MCF 10A (cell line): ENCODE measurements at regions not wholly inside any gene's neighbourhood (a gene's known extent, or its start where the extent isn't known, plus 50 kb on each side); places are given as distances from the start of the nearest gene placed in this dataset.

Experiments
- BruUV-seq: library from RNA; stranded (reverse); fragments of 400-500 nt; replicated peaks from 2 replicates; lab custom pipeline; 2021; lab: Mats Ljungman, UMichigan
- CTCF ChIA-PET: fragments of 300-600 bp; sonication (Branson Sonifier 250); formaldehyde crosslinking; extraction: SDS; loops from one replicate; lab custom pipeline; 2021; ENCODE audit warnings: antibody characterized with exemption, inconsistent platforms; lab: Yijun Ruan, JAX
- POLR2A ChIA-PET: fragments of 300-600, 350-650 bp; sonication (Branson Sonifier 250); formaldehyde crosslinking; extraction: SDS; loops from one replicate; lab custom pipeline; 2020; ENCODE audit warnings: antibody characterized with exemption, inconsistent platforms; lab: Yijun Ruan, JAX
- DNase-seq: peaks from one replicate; pipeline ENCODE4 v3.0.0-alpha.2; 2018; ENCODE audit not compliant: unreplicated experiment
- H3K27ac Mint-ChIP-seq: one replicate; pipeline ENCODE4 v1.8.0; 2022; ENCODE audit warnings: mild to moderate bottlenecking, low read depth, mixed read lengths; ENCODE audit not compliant: unreplicated experiment
- H3K27me3 Mint-ChIP-seq: one replicate; pipeline ENCODE4 v1.8.0; 2022; ENCODE audit warnings: mixed read lengths; ENCODE audit not compliant: insufficient read depth, unreplicated experiment
- H3K36me3 Mint-ChIP-seq: one replicate; pipeline ENCODE4 v1.8.0; 2022; ENCODE audit warnings: mild to moderate bottlenecking, moderate library complexity, mixed read lengths; ENCODE audit not compliant: insufficient read depth, unreplicated experiment
- H3K4me1 Mint-ChIP-seq: one replicate; pipeline ENCODE4 v1.8.0; 2022; ENCODE audit warnings: mixed read lengths; ENCODE audit not compliant: insufficient read depth, unreplicated experiment
- H3K4me3 Mint-ChIP-seq: one replicate; pipeline ENCODE4 v1.8.0; 2022; ENCODE audit warnings: mild to moderate bottlenecking, moderate library complexity, mixed read lengths; ENCODE audit not compliant: unreplicated experiment
- H3K9me3 Mint-ChIP-seq: one replicate; pipeline ENCODE4 v1.8.0; 2022; ENCODE audit warnings: mixed read lengths; ENCODE audit not compliant: unreplicated experiment
- intact Hi-C: fragments of 100-400 bp; cut with micrococcal nuclease; formaldehyde crosslinking; loops from 2 replicates; pipeline ENCODE4 v1.14.1; 2022
- TF ChIP-seq, protein P1 (sequence below): fragments of 200-600 bp; IDR thresholded peaks from one replicate; pipeline ENCODE4 v1.8.0; 2022; ENCODE audit warnings: antibody characterized with exemption, mild to moderate bottlenecking; ENCODE audit not compliant: unreplicated experiment

- POLR2A ChIA-PET, result interaction anchor here (0.6 to 1.4 kb wide), 3 partner anchors 10 to 328 kb away, joined by 5 to 6 read pairs (median 5); no protein-coding TSS in a partner anchor
- no peaks in the 10 kb centered on the region for H3K27me3 Mint-ChIP-seq
- CTCF ChIA-PET, result interaction anchor here (0.6 to 1.3 kb wide), 2 partner anchors 82 to 319 kb away, joined by 3 to 7 read pairs; no protein-coding TSS in a partner anchor
- no peaks in the 10 kb centered on the region for H3K36me3 Mint-ChIP-seq
- no peak for DNase-seq
- intact Hi-C loops, result no loop called here
- BruUV-seq, result no TSS peak
- H3K9me3 Mint-ChIP-seq, result no peaks in the 10 kb centered on the region
- H3K4me1 Mint-ChIP-seq, result no peaks in the 10 kb centered on the region
- TF ChIP-seq, protein P1, sequence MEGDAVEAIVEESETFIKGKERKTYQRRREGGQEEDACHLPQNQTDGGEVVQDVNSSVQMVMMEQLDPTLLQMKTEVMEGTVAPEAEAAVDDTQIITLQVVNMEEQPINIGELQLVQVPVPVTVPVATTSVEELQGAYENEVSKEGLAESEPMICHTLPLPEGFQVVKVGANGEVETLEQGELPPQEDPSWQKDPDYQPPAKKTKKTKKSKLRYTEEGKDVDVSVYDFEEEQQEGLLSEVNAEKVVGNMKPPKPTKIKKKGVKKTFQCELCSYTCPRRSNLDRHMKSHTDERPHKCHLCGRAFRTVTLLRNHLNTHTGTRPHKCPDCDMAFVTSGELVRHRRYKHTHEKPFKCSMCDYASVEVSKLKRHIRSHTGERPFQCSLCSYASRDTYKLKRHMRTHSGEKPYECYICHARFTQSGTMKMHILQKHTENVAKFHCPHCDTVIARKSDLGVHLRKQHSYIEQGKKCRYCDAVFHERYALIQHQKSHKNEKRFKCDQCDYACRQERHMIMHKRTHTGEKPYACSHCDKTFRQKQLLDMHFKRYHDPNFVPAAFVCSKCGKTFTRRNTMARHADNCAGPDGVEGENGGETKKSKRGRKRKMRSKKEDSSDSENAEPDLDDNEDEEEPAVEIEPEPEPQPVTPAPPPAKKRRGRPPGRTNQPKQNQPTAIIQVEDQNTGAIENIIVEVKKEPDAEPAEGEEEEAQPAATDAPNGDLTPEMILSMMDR, result no peak
- H3K27ac Mint-ChIP-seq, result no peak overlapping the region
- no peak overlapping the region for H3K4me3 Mint-ChIP-seq
Observed at GRCh38 chr12:93061473-93062419, 132.7 kb upstream of the EEA1 start.

DNA sequence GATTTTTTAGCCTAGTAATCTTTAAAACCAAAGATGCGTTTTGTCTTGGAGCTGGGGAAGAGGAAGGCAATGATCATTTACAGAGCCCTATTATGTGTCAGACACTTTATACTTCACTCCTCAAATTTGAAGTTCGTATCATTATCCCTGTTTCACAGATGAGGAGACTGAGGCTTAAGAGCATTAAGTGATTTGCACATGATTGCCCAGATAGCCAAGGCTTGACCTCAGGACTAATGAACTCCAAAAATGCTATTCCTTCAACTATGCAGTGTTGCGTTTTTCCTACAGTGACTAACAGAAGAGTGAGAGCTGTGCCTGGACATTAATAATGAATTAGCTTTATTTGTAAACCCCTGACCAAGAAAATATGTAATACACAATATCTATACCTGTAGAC lies 136.8 kb upstream of the EEA1 start:
- H3K36me3 Mint-ChIP-seq, result no peaks in the 10 kb centered on the region
- no peak for DNase-seq
- no peaks in the 10 kb centered on the region for H3K4me1 Mint-ChIP-seq
- H3K9me3 Mint-ChIP-seq, result no peaks in the 10 kb centered on the region
- intact Hi-C loops, result no loop called here
- no peaks in the 10 kb centered on the region for H3K27me3 Mint-ChIP-seq
- POLR2A ChIA-PET, result interaction anchor here (1.6 kb wide), 1 partner anchor 21 kb away, joined by 3 read pairs; no protein-coding TSS in a partner anchor
- no peak overlapping the region for H3K4me3 Mint-ChIP-seq
- BruUV-seq, result no TSS peak
- H3K27ac Mint-ChIP-seq, result no peak overlapping the region
- CTCF ChIA-PET, result no interaction called here
- TF ChIP-seq, protein P1, result no peak

GRCh38 chr12:93072340-93072739 lies 143.2 kb upstream of the EEA1 start:
- H3K4me1 Mint-ChIP-seq, result no peaks in the 10 kb centered on the region
- TF ChIP-seq, protein P1, result no peak
- ChIA-PET POLR2A (interaction anchor here (1.7 kb wide), 1 partner anchor 10 kb away, joined by 5 read pairs; no protein-coding TSS in a partner anchor), CTCF (interaction anchor here (0.6 to 1.1 kb wide), 3 partner anchors 8 to 264 kb away, joined by 3 read pairs; no protein-coding TSS in a partner anchor)
- no peaks in the 10 kb centered on the region for H3K36me3 Mint-ChIP-seq
- H3K27me3 Mint-ChIP-seq, result no peaks in the 10 kb centered on the region
- BruUV-seq, result no TSS peak
- no peak for DNase-seq
- H3K27ac Mint-ChIP-seq, result no peak overlapping the region
- H3K4me3 Mint-ChIP-seq, result no peak overlapping the region
- H3K9me3 Mint-ChIP-seq, result no peaks in the 10 kb centered on the region
- intact Hi-C loops, result no loop called here

- no TSS peak for BruUV-seq
- POLR2A ChIA-PET, result interaction anchor here (0.6 to 1.7 kb wide), 2 partner anchors 11 to 37 kb away, joined by 3 to 5 read pairs; no protein-coding TSS in a partner anchor
- Mint-ChIP-seq H3K36me3 (no peaks in the 10 kb centered on the region), H3K4me1 (no peaks in the 10 kb centered on the region), H3K27ac (no peak overlapping the region), H3K27me3 (no peaks in the 10 kb centered on the region), H3K9me3 (no peaks in the 10 kb centered on the region), H3K4me3 (no peak overlapping the region)
- no peak for DNase-seq
- CTCF ChIA-PET, result interaction anchor here (0.6 to 1.1 kb wide), 3 partner anchors 7 to 25 kb away, joined by 3 read pairs; no protein-coding TSS in a partner anchor
- intact Hi-C loops, result no loop called here
- TF ChIP-seq, protein P1, result no peak
Observed at GRCh38 chr12:93073324-93073723, 144.2 kb upstream of the EEA1 start.
